ENCODE measurements at regions not wholly inside any gene's neighbourhood (a gene's known extent, or its start where the extent isn't known, plus 50 kb on each side); places are given as distances from the start of the nearest gene placed in this dataset.
A peak's percentile ranks its signal among the peaks of the same experiment; 100 is the strongest.

DNA sequence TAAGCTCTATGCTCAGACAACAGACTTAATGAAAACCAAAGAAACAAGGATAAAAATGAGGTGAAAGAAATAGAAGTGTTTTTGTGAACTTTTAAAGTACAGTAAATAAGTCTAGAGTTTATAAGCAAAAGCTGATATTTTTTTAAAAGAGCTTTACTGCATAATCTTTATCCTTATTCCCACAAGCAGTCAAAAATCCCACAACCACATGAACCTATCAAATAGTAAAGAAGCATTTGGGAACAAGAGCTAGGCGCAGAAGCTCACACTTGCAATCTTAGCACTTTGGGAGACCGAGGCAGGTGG, 103.8 kb upstream of the TJP1 start:
- Histone ChIP-seq H3K4me3 (no peak overlapping the region), H3K27ac (no peak overlapping the region)
- DNase-seq (ENCODE audit: low spot score), result no peak
- TF ChIP-seq, protein P1, sequence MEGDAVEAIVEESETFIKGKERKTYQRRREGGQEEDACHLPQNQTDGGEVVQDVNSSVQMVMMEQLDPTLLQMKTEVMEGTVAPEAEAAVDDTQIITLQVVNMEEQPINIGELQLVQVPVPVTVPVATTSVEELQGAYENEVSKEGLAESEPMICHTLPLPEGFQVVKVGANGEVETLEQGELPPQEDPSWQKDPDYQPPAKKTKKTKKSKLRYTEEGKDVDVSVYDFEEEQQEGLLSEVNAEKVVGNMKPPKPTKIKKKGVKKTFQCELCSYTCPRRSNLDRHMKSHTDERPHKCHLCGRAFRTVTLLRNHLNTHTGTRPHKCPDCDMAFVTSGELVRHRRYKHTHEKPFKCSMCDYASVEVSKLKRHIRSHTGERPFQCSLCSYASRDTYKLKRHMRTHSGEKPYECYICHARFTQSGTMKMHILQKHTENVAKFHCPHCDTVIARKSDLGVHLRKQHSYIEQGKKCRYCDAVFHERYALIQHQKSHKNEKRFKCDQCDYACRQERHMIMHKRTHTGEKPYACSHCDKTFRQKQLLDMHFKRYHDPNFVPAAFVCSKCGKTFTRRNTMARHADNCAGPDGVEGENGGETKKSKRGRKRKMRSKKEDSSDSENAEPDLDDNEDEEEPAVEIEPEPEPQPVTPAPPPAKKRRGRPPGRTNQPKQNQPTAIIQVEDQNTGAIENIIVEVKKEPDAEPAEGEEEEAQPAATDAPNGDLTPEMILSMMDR (IDR thresholded peaks at IDR 0.05), result peak; percentile 1

DNA sequence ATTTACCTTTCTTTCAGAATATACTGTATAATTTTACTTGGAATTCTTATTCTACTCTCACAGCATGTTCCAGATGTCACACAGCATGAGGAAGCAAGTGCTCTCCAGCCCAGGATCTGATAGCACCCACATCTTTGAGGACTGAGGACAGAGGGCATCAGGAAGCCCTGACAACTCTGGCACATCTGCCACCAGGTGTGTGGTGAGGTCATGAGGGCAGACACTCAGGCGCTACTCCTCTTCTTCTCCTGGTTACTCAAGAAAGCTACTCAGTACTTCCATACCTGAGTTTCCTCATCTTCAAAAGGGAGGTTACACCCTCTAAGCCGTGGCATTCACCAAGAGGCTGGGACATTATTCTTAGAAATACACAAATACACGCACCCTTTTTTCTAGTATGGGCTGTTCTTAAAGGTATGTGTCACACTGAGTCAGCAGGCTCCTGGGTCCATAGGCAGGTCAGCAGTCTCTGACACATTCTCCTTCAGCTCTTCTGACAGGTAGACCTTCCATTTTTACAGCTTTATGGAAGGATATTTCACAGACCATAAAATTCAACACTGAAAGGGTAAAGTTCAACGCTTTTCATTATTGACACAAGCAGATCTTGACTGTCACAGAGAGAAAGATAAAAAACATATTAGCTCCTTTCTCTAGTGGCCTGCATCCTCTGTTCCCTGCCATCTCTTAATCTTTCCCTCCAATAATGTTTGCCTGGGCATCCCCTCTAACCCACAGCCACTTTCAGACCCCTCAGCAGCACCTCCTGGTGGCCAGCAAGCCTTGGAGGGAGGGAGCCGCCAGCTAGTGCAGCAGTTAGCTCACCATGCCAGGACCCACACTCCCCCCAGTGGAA, 103.2 kb upstream of the TJP1 start:
- Histone ChIP-seq H3K27ac (peak overlapping the region; percentile 14 to 77), H3K4me3 (no peak overlapping the region)
- DNase-seq (ENCODE audit: low spot score), result no peak
- TF ChIP-seq, protein P1 (IDR thresholded peaks at IDR 0.05), result peak; percentile 70

DNA sequence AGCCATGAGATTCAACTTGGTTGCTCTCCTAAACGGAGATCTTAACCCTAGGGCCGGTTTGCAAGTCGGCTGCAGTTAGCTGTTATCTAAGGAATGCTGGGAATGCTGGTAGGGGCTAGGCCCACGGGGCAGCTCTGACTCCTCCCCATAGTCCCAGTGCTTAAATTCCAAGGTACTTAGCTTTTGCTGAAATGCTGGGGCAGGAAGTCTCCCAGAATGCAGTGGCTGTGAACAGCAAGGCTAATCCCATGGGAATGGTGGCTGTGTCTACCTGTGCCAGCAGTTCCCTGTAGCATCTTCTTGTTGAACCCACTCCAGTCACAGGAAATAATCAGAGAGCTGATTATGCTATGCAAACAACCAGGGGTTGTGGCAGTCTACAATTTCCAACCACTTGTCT, 102.5 kb upstream of the TJP1 start:
- TF ChIP-seq, protein P1 (IDR thresholded peaks at IDR 0.05), result no peak
- Histone ChIP-seq H3K4me3 (no peak overlapping the region), H3K27ac (peak overlapping the region; percentile 14 to 77)
- no peak for DNase-seq (ENCODE audit: low spot score)

DNA sequence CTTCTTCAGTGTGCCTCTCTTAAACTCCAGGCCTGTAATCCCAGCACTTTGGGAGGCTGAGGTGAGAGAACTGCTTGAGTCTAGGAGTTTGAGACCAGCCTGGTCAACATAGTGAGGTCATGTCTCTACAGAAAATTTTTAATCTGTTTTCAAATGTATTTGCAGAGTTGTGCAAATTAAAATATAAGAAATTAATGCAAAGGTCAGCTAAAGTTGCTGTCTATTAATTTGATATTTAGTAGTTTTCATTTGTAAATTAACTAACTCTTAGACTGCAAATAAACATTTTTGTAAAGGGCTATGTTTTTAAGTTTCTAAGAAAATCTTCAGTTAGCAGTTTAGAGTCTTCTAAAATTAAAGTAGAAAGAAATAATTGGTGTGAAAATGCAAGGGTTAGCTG, 99.9 kb upstream of the TJP1 start:
- TF ChIP-seq, protein P1 (IDR thresholded peaks at IDR 0.05), result no peak
- DNase-seq (ENCODE audit: low spot score), result no peak
- H3K4me3 ChIP-seq, result no peak overlapping the region
- H3K27ac ChIP-seq, result no peak overlapping the region

DNA sequence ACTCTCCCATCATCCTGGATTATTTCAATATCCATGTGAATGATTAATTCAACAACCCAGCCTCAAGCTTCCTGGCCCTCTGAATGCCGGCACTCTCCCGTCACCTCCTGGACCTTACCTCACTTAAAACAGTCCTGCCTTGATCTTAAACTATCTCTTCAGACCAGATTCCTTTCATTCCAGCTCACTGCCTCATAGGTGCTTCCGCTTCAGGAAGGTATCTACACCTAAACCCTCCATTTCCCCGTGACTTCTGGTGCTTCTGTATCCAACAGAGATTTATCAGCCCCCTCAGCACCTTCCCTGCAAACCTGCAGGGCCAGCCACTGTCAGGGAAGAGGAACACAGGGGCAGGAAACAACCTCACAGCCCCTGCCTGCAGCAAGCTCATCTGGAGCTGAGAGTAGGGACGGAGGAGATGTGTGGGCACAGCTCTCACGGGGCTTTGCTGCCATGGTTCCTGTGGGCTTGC, 98.9 kb upstream of the TJP1 start:
- no peak for DNase-seq (ENCODE audit: low spot score)
- Histone ChIP-seq H3K27ac (no peak overlapping the region), H3K4me3 (no peak overlapping the region)
- TF ChIP-seq, protein P1 (IDR thresholded peaks at IDR 0.05), result no peak

DNA sequence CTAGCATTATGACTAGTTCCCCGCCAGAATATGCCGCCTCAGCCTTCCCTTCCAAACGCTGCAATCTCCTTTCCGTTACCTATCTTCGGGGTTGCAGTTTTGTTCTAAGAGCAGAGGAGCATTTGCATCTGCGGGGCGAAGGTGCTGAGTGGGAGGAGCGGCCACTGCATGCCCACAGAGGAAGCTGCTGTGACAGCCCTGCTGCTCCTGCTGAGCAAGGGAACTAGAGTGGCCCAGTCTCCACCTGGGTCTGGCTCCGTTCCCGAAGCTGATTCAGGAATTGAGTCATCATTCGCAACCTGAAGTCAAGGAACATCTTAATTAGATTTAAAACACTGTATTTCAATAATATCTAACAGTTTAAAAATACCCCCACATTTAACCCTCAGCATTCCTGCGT, 98.2 kb upstream of the TJP1 start:
- H3K27ac ChIP-seq, result no peak overlapping the region
- TF ChIP-seq, protein P1 (IDR thresholded peaks at IDR 0.05), result no peak
- no peak overlapping the region for H3K4me3 ChIP-seq
- DNase-seq (ENCODE audit: low spot score), result no peak

DNA sequence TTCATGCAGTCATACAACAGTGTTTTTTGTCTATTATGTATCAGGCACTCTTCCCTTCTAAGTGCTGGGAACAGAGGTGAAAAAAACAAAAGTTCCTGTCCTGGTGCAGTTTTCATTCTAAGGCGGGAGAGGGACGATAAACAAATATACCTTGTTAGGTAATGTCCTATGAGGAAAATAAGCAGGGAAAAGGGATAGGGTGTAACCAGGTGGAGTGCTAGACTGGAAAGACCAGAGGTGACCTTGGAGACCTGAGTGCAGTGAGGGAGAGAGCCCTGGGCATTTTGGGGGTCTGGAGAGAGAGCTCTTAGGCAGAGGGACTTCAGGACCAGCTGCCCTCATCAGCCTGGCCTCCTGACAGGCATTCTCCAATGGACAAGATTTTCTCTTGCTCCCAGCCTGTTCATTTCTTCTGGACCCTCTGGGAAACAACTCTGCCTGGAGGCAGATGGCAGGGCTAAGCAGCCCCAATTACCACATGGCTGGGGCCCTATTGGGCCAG, 97.2 kb upstream of the TJP1 start:
- TF ChIP-seq, protein P1 (IDR thresholded peaks at IDR 0.05), result no peak
- H3K27ac ChIP-seq, result no peak overlapping the region
- H3K4me3 ChIP-seq, result no peak overlapping the region
- DNase-seq (ENCODE audit: low spot score), result no peak

All from coronary artery (tissue), 2 donors.